Adipocyte (in vitro differentiated cells): ENCODE measurements at regions not wholly inside any gene's neighbourhood (a gene's known extent, or its start where the extent isn't known, plus 50 kb on each side); places are given as distances from the start of the nearest gene placed in this dataset.
A peak's percentile ranks its signal among the peaks of the same experiment; 100 is the strongest.

Experiments
- DNase-seq: peaks from one replicate; pipeline ENCODE4 v3.0.0-alpha.2; 2015; ENCODE audit warnings: low read depth
- H3K27me3 ChIP-seq: replicated peaks from 2 replicates; pipeline ENCODE4 v1.7.0; 2013; ENCODE audit warnings: mild to moderate bottlenecking, low read length, moderate library complexity; ENCODE audit not compliant: control insufficient read depth, insufficient read depth
- H3K36me3 ChIP-seq: 2 replicates; pipeline ENCODE4 v1.7.0; 2013; ENCODE audit warnings: low read length, mild to moderate bottlenecking, moderate library complexity; ENCODE audit not compliant: control insufficient read depth, insufficient read depth, severe bottlenecking
- H3K4me1 ChIP-seq: 2 replicates; pipeline ENCODE4 v1.7.0; 2013; ENCODE audit warnings: mild to moderate bottlenecking, low read length, moderate library complexity; ENCODE audit not compliant: control insufficient read depth, insufficient read depth
- H3K4me3 ChIP-seq: 2 replicates; pipeline ENCODE4 v1.7.0; 2013; ENCODE audit warnings: mild to moderate bottlenecking, low read length, moderate library complexity
- H3K9ac ChIP-seq: 2 replicates; pipeline ENCODE4 v1.7.0; 2013; ENCODE audit warnings: mild to moderate bottlenecking, low read length, moderate library complexity
- H3K9me3 ChIP-seq: 2 replicates; pipeline ENCODE4 v1.7.0; 2013; ENCODE audit warnings: mild to moderate bottlenecking, low read length, moderate library complexity; ENCODE audit not compliant: control insufficient read depth

GRCh38 chr13:37273836-37274235 is 168.4 kb upstream of the CSNK1A1L start:
- H3K9me3 ChIP-seq = peaks cover 3% of the 10 kb centered on the region
- peaks cover 11% of the 10 kb centered on the region for H3K4me1 ChIP-seq
- DNase-seq = no peak
- H3K9ac ChIP-seq = no peak overlapping the region
- H3K27me3 ChIP-seq = no peaks in the 10 kb centered on the region
- H3K4me3 ChIP-seq = no peak overlapping the region
- no peaks in the 10 kb centered on the region for H3K36me3 ChIP-seq

DNA sequence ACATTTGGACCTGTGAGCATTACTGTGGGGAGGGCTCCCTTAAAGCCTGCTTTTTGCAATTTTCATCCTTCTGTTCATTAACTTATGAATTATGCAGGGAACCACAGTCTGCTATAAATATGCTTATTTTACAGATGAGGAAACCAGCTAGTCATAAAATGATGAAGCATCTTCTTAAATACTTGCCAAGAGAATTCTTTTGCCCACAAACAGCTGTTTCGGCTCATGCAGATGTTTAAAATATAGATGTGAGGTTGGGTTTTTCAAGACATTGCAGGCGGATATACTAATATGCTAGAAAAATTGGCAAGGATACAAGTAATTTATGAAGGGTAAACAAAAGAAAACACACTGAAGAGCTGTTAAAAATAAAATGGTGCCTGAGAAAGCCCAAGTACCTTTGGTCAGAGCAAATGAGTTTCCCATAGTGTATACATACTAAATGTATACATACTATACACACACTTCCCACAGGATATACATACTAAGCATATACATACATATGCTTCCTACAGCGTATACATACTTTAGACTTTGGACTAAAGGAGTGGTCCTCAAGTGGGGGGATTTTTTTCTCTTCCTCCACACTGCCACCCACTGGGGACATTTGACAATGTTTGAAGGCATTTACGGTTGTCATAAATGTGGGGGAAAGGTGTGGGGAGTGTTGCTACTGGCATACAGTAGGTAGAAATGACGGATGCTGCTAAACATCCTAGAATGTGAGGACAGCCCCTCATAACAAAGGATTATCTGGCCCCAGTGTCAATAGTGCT is 164.9 kb upstream of the CSNK1A1L start:
- no peak for DNase-seq
- Histone ChIP-seq H3K9me3 (peaks cover 3% of the 10 kb centered on the region), H3K27me3 (no peaks in the 10 kb centered on the region), H3K4me3 (no peak overlapping the region), H3K4me1 (no peaks in the 10 kb centered on the region), H3K36me3 (no peaks in the 10 kb centered on the region), H3K9ac (no peak overlapping the region)

DNA sequence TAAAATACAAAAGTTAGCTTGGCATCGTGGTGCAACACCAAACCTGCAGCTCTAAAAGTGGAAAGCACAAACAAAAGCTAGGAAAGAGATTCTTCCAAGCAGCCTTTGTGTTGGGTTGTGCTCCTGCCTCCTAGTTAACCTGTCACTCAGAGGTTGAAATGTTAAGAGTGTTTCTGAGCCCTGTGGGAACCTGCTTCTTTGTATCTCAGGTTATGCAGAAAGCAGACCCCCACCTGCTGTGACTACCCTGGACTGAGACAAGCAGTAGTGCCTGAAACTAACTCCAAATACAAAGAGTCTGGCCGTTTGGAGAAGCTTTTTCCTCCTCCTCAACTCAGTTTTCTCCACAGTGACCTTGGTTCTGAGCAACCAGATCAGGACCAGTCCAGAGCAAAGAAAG is 158.4 kb upstream of the CSNK1A1L start:
- Histone ChIP-seq H3K4me3 (no peak overlapping the region), H3K27me3 (no peaks in the 10 kb centered on the region), H3K4me1 (no peaks in the 10 kb centered on the region), H3K36me3 (no peaks in the 10 kb centered on the region), H3K9me3 (peaks cover 31% of the 10 kb centered on the region), H3K9ac (no peak overlapping the region)
- no peak for DNase-seq

DNA sequence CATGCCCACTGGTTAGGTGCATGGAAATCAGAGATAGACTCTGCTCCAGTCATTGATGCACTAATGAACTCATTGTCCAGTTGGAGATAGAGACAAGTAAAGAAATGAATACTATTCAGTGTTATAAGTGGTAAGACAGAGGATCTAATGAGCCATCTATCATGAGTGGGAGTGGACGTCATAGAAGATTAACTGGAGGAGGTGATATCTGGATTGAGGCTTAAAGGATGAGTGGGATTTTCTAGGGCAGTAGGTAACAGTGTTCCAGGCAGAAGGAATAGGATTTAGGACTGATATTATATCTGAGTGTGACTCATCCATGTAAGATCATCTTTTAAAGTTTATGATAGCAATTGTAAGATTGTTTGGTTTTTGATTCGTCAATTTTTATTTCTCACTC is 152.2 kb upstream of the CSNK1A1L start:
- Histone ChIP-seq H3K4me1 (no peaks in the 10 kb centered on the region), H3K9me3 (peaks cover 31% of the 10 kb centered on the region), H3K4me3 (no peak overlapping the region), H3K9ac (no peak overlapping the region), H3K36me3 (no peaks in the 10 kb centered on the region), H3K27me3 (no peaks in the 10 kb centered on the region)
- no peak for DNase-seq

DNA sequence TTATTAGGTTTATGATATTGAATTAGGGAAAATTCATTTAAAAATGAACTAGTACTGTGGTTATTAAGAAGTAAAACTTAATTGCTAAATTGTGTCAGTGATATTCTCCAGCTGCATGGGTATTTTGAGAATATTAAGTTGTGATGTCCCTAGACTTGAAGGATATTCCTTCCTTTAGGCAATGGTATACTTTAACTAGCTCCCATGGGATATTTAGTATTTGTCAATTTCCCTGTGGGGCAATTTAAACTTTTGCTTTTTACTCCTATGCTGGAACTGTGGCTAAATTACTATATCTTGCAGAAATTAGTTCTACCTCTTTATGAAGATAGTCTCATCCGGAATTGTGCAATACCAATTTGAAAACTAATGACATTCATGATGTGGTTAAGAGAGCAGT is 151.6 kb upstream of the CSNK1A1L start:
- Histone ChIP-seq H3K9ac (no peak overlapping the region), H3K4me3 (no peak overlapping the region), H3K27me3 (no peaks in the 10 kb centered on the region), H3K36me3 (no peaks in the 10 kb centered on the region), H3K4me1 (no peaks in the 10 kb centered on the region), H3K9me3 (peaks cover 27% of the 10 kb centered on the region)
- DNase-seq = no peak

- H3K36me3 ChIP-seq = no peaks in the 10 kb centered on the region
- DNase-seq = no peak
- H3K4me1 ChIP-seq = no peaks in the 10 kb centered on the region
- peaks cover 34% of the 10 kb centered on the region for H3K9me3 ChIP-seq
- no peak overlapping the region for H3K9ac ChIP-seq
- H3K4me3 ChIP-seq = no peak overlapping the region
- H3K27me3 ChIP-seq = no peaks in the 10 kb centered on the region
These were observed 136.3 kb upstream of the CSNK1A1L start for GRCh38 chr13:37241786-37242185.

- DNase-seq = no peak
- Histone ChIP-seq H3K4me1 (peaks cover 8% of the 10 kb centered on the region), H3K4me3 (no peak overlapping the region)
These were observed 124.9 kb upstream of the CSNK1A1L start for GRCh38 chr13:37230346-37230745.

DNA sequence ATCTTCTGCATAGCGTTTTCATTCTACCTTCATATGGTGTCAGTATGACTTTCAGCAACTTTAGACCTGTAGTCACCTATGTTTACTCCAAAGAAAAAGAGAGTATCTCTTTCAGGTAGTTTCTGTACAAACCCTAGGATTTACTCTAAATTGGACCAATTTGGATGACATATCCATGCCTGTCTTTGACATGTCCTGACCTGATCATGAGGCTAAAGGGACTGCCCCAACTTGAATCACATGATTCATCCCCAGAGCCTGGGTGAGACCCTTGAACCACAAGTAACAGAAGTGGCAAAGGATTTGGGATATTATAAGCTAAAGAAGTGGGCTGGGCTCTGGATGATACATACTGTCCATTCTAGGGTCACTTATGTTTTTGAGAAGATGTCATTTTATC is 124.5 kb upstream of the CSNK1A1L start:
- H3K36me3 ChIP-seq = no peaks in the 10 kb centered on the region
- no peak overlapping the region for H3K4me3 ChIP-seq
- H3K27me3 ChIP-seq = no peaks in the 10 kb centered on the region
- H3K9me3 ChIP-seq = peaks cover 8% of the 10 kb centered on the region
- peaks cover 9% of the 10 kb centered on the region for H3K4me1 ChIP-seq
- no peak for DNase-seq
- H3K9ac ChIP-seq = no peak overlapping the region

More at GRCh38 chr13:37230346-37230745, 124.9 kb upstream of the CSNK1A1L start:
- Histone ChIP-seq H3K9ac (no peak overlapping the region), H3K9me3 (peaks cover 12% of the 10 kb centered on the region), H3K36me3 (no peaks in the 10 kb centered on the region), H3K27me3 (no peaks in the 10 kb centered on the region)

GRCh38 chr13:37226971-37227370 is 121.5 kb upstream of the CSNK1A1L start:
- peaks cover 5% of the 10 kb centered on the region for H3K9me3 ChIP-seq
- no peaks in the 10 kb centered on the region for H3K27me3 ChIP-seq
- H3K9ac ChIP-seq = no peak overlapping the region
- H3K4me3 ChIP-seq = no peak overlapping the region
- peaks cover 9% of the 10 kb centered on the region for H3K4me1 ChIP-seq
- peak; percentile 23 for DNase-seq
- H3K36me3 ChIP-seq = no peaks in the 10 kb centered on the region

- Histone ChIP-seq H3K9me3 (peaks cover 5% of the 10 kb centered on the region), H3K4me1 (peaks cover 9% of the 10 kb centered on the region), H3K4me3 (no peak overlapping the region), H3K9ac (no peak overlapping the region), H3K27me3 (no peaks in the 10 kb centered on the region), H3K36me3 (no peaks in the 10 kb centered on the region)
- peak; percentile 43 for DNase-seq
These were observed 120.1 kb upstream of the CSNK1A1L start for GRCh38 chr13:37225414-37226070.

DNA sequence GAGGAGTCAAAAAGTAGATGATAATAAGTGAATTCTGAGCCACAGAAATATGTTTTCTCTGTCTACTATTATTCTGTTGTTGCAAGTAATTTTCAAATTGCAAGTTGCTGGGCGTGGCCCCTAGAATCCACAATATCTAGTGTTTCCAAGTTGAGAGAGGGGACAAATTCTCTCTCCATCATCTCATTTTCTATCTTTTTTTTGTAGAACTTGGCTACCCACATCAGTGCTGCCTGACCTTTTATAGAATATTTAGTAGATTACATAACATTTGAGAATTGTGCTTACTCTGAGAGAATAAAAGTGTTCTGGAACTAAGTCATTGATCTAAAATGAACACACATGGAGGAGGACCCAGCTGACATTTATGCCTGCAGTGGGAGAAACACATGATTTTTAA is 110.9 kb upstream of the CSNK1A1L start:
- H3K9ac ChIP-seq = no peak overlapping the region
- DNase-seq = no peak
- no peaks in the 10 kb centered on the region for H3K36me3 ChIP-seq
- no peaks in the 10 kb centered on the region for H3K27me3 ChIP-seq
- H3K4me1 ChIP-seq = no peaks in the 10 kb centered on the region
- H3K9me3 ChIP-seq = no peaks in the 10 kb centered on the region
- H3K4me3 ChIP-seq = no peak overlapping the region
